ENCODE measurements at regions not wholly inside any gene's neighbourhood (a gene's known extent, or its start where the extent isn't known, plus 50 kb on each side); places are given as distances from the start of the nearest gene placed in this dataset.

GRCh38 chr18:2053490-2054089 lies 517.7 kb downstream of the METTL4 start:
- no peaks in the 10 kb centered on the region for H3K9me3 ChIP-seq (ENCODE audit: low read depth, low read length)
- H3K27ac ChIP-seq (ENCODE audit: low read depth, low read length), result no peak overlapping the region
- H3K79me2 ChIP-seq (ENCODE audit: insufficient read depth, low read length), result no peaks in the 10 kb centered on the region
- TF ChIP-seq CTCF (IDR thresholded peaks at IDR 0.05; ENCODE audit: extremely low read depth, low read depth, low read length), result no peak
- H3K27me3 ChIP-seq (ENCODE audit: insufficient read depth, low read length), result no peaks in the 10 kb centered on the region
- peaks cover 3% of the 10 kb centered on the region for H3K4me1 ChIP-seq (ENCODE audit: insufficient read depth, low read length)
- DNase-seq (ENCODE audit: insufficient read length, low spot score, missing footprints), result no peak
- H4K20me1 ChIP-seq (ENCODE audit: insufficient read depth, low read length), result no peaks in the 10 kb centered on the region
- no peak overlapping the region for H3K4me2 ChIP-seq (ENCODE audit: insufficient read depth, low read length)
- no peak overlapping the region for H2AFZ ChIP-seq (ENCODE audit: low read length)
- no peaks in the 10 kb centered on the region for H3K36me3 ChIP-seq (ENCODE audit: insufficient read depth, low read length)
- H3K4me3 ChIP-seq (ENCODE audit: insufficient read depth, low read length), result no peak overlapping the region

- Histone ChIP-seq H2AFZ (ENCODE audit: low read length) (no peak overlapping the region), H3K4me1 (ENCODE audit: insufficient read depth, low read length) (no peaks in the 10 kb centered on the region), H3K27me3 (ENCODE audit: insufficient read depth, low read length) (no peaks in the 10 kb centered on the region), H3K9me3 (ENCODE audit: low read depth, low read length) (no peaks in the 10 kb centered on the region), H3K4me3 (ENCODE audit: insufficient read depth, low read length) (no peak overlapping the region), H3K4me2 (ENCODE audit: insufficient read depth, low read length) (no peak overlapping the region), H4K20me1 (ENCODE audit: insufficient read depth, low read length) (no peaks in the 10 kb centered on the region), H3K36me3 (ENCODE audit: insufficient read depth, low read length) (no peaks in the 10 kb centered on the region), H3K79me2 (ENCODE audit: insufficient read depth, low read length) (no peaks in the 10 kb centered on the region), H3K27ac (ENCODE audit: low read depth, low read length) (no peak overlapping the region)
- no peak for TF ChIP-seq CTCF (IDR thresholded peaks at IDR 0.05; ENCODE audit: extremely low read depth, low read depth, low read length)
- DNase-seq (ENCODE audit: insufficient read length, low spot score, missing footprints), result no peak
Observed at GRCh38 chr18:2059336-2059735, 512.0 kb downstream of the METTL4 start.

- no peaks in the 10 kb centered on the region for H3K79me2 ChIP-seq (ENCODE audit: insufficient read depth, low read length)
- H3K4me1 ChIP-seq (ENCODE audit: insufficient read depth, low read length), result no peaks in the 10 kb centered on the region
- H3K27me3 ChIP-seq (ENCODE audit: insufficient read depth, low read length), result no peaks in the 10 kb centered on the region
- H4K20me1 ChIP-seq (ENCODE audit: insufficient read depth, low read length), result no peaks in the 10 kb centered on the region
- H2AFZ ChIP-seq (ENCODE audit: low read length), result no peak overlapping the region
- no peak for DNase-seq (ENCODE audit: insufficient read length, low spot score, missing footprints)
- no peak overlapping the region for H3K4me2 ChIP-seq (ENCODE audit: insufficient read depth, low read length)
- H3K9me3 ChIP-seq (ENCODE audit: low read depth, low read length), result no peaks in the 10 kb centered on the region
- no peaks in the 10 kb centered on the region for H3K36me3 ChIP-seq (ENCODE audit: insufficient read depth, low read length)
- H3K4me3 ChIP-seq (ENCODE audit: insufficient read depth, low read length), result no peak overlapping the region
- no peak overlapping the region for H3K27ac ChIP-seq (ENCODE audit: low read depth, low read length)
- TF ChIP-seq CTCF (IDR thresholded peaks at IDR 0.05; ENCODE audit: extremely low read depth, low read depth, low read length), result no peak
Observed at GRCh38 chr18:2060086-2060485, 511.2 kb downstream of the METTL4 start.

- no peak for TF ChIP-seq CTCF (IDR thresholded peaks at IDR 0.05; ENCODE audit: extremely low read depth, low read depth, low read length)
- H3K36me3 ChIP-seq (ENCODE audit: insufficient read depth, low read length), result no peaks in the 10 kb centered on the region
- no peaks in the 10 kb centered on the region for H3K27me3 ChIP-seq (ENCODE audit: insufficient read depth, low read length)
- no peak overlapping the region for H3K27ac ChIP-seq (ENCODE audit: low read depth, low read length)
- no peak overlapping the region for H3K4me3 ChIP-seq (ENCODE audit: insufficient read depth, low read length)
- no peaks in the 10 kb centered on the region for H3K9me3 ChIP-seq (ENCODE audit: low read depth, low read length)
- no peak overlapping the region for H3K4me2 ChIP-seq (ENCODE audit: insufficient read depth, low read length)
- H3K79me2 ChIP-seq (ENCODE audit: insufficient read depth, low read length), result no peaks in the 10 kb centered on the region
- no peak for DNase-seq (ENCODE audit: insufficient read length, low spot score, missing footprints)
- no peaks in the 10 kb centered on the region for H4K20me1 ChIP-seq (ENCODE audit: insufficient read depth, low read length)
- H2AFZ ChIP-seq (ENCODE audit: low read length), result no peak overlapping the region
- H3K4me1 ChIP-seq (ENCODE audit: insufficient read depth, low read length), result no peaks in the 10 kb centered on the region
Observed at GRCh38 chr18:2070631-2071030, 500.7 kb downstream of the METTL4 start.

All from osteoblast (primary cell).